Prostate gland (tissue), 2 donors: ENCODE measurements at regions not wholly inside any gene's neighbourhood (a gene's known extent, or its start where the extent isn't known, plus 50 kb on each side); places are given as distances from the start of the nearest gene placed in this dataset.

ENCODE experiments used
- POLR2A ChIP-seq: fragments of 450-650 bp; IDR thresholded peaks from one replicate; pipeline ENCODE4 v1.6.1; 2016; ENCODE audit warnings: antibody characterized with exemption, mild to moderate bottlenecking
- POLR2AphosphoS5 ChIP-seq: sonication (generic); formaldehyde crosslinking; IDR thresholded peaks from one replicate; pipeline ENCODE4 v1.6.1; 2017; ENCODE audit warnings: antibody characterized with exemption
- TF ChIP-seq, protein P1 (sequence below), 4 experiments: fragments of 200-600 bp in 2 of 4; fragments of 450-650 bp in 2 of 4; sonication (generic) in 2 of 4; IDR thresholded peaks; 1 replicate in 3 of 4; 2 replicates in 1 of 4; pipeline ENCODE4 v1.5.1; 2016 to 2019; ENCODE audit warnings: antibody characterized with exemption in 4 of 4, mild to moderate bottlenecking in 2 of 4, moderate library complexity in 2 of 4

DNA sequence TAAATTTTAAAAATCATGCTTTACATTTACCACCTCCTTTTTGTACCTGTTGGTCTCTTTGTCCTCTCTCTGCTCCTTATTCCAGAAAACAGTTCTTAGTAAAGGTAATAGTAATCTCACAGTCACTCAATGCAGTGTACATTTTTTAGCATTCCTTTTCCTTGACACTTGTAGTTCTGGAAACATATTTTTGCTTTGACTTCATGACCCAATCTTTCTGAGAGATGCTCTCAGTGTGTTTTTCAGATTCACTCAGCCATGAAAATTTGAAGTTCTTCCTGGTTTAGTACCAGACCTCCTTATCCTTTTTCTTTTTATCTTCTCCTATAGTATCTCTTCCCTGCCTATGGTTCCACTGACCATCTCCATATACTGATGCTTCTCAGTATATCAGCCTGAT is 747.5 kb upstream of the ZEB2 start:
- TF ChIP-seq, protein P1, sequence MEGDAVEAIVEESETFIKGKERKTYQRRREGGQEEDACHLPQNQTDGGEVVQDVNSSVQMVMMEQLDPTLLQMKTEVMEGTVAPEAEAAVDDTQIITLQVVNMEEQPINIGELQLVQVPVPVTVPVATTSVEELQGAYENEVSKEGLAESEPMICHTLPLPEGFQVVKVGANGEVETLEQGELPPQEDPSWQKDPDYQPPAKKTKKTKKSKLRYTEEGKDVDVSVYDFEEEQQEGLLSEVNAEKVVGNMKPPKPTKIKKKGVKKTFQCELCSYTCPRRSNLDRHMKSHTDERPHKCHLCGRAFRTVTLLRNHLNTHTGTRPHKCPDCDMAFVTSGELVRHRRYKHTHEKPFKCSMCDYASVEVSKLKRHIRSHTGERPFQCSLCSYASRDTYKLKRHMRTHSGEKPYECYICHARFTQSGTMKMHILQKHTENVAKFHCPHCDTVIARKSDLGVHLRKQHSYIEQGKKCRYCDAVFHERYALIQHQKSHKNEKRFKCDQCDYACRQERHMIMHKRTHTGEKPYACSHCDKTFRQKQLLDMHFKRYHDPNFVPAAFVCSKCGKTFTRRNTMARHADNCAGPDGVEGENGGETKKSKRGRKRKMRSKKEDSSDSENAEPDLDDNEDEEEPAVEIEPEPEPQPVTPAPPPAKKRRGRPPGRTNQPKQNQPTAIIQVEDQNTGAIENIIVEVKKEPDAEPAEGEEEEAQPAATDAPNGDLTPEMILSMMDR (IDR thresholded peaks at IDR 0.05): no peak
- no peak for TF ChIP-seq POLR2A
- TF ChIP-seq POLR2AphosphoS5: no peak
